ENCODE measurements at regions not wholly inside any gene's neighbourhood (a gene's known extent, or its start where the extent isn't known, plus 50 kb on each side); places are given as distances from the start of the nearest gene placed in this dataset.

DNA sequence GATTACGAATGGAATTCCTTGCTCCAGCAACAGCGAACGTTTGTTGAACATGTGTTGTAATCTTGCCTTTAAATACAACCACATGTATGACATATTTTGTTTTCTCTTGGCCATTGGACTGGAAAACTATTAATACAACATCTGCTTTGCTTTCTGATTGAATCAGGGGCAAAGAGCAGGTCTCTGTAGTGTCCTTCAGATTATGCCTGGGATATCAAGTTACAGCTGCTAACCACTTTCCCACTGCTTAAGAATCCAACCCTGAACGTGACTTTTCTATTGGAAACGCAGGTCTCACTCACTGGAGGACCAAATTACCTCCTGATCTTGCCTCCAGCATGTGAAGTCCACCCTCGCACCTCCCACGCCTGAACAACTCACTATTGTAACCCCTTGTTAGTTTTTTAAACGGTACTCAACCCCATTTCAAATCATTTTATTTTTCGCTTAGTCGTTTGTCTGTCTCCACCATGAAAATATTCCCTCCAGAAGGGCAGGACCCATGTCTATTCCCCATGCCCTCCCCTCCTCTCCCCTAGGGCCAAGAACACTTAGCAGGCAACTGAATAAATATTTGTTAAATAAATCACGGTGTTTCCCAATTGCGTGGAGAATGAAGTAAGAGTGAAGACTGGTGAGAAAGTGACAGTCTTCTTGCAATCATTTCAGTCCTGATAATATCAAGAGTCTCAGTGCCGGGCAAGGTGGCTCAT is 57.4 kb upstream of the MRTFB start:
- Histone ChIP-seq H3K9me3 (ENCODE audit: control insufficient read depth, insufficient read depth, low read depth, low read length) (no peaks in the 10 kb centered on the region), H4K20me1 (ENCODE audit: control insufficient read depth, extremely low read depth, insufficient read depth, low read length) (no peaks in the 10 kb centered on the region), H3K4me3 (replicated peaks in 1 of 4; ENCODE audit: control extremely low read depth in 1 of 4, insufficient read depth in 1 of 4, low read depth in 3 of 4, low read length in 4 of 4) (peak overlapping the region in 2 of 4 experiments; percentile 17 to 28), H3K9ac (ENCODE audit: insufficient read depth, low read length) (peak overlapping the region; percentile 38), H3K27ac (ENCODE audit: insufficient read depth, low read length) (peak overlapping the region; percentile 89), H3K4me1 (ENCODE audit: control insufficient read depth, extremely low read depth, insufficient read depth, low read length) (peaks cover 28% of the 10 kb centered on the region), H3K36me3 (ENCODE audit: control insufficient read depth, insufficient read depth, low read length) (no peaks in the 10 kb centered on the region), H3K27me3 (ENCODE audit: control insufficient read depth, insufficient read depth, low read length) (peaks cover 3% of the 10 kb centered on the region), H3K79me2 (ENCODE audit: control insufficient read depth, insufficient read depth, low read length) (no peaks in the 10 kb centered on the region), H2AFZ (ENCODE audit: low read length) (no peak overlapping the region), H3K4me2 (ENCODE audit: extremely low read depth, insufficient read depth, low read length) (peak overlapping the region; percentile 80)
- TF ChIP-seq, protein P1, sequence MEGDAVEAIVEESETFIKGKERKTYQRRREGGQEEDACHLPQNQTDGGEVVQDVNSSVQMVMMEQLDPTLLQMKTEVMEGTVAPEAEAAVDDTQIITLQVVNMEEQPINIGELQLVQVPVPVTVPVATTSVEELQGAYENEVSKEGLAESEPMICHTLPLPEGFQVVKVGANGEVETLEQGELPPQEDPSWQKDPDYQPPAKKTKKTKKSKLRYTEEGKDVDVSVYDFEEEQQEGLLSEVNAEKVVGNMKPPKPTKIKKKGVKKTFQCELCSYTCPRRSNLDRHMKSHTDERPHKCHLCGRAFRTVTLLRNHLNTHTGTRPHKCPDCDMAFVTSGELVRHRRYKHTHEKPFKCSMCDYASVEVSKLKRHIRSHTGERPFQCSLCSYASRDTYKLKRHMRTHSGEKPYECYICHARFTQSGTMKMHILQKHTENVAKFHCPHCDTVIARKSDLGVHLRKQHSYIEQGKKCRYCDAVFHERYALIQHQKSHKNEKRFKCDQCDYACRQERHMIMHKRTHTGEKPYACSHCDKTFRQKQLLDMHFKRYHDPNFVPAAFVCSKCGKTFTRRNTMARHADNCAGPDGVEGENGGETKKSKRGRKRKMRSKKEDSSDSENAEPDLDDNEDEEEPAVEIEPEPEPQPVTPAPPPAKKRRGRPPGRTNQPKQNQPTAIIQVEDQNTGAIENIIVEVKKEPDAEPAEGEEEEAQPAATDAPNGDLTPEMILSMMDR (conservative IDR thresholded peaks at IDR 0.05 in 1 of 2, IDR thresholded peaks at IDR 0.05 in 1 of 2; ENCODE audit: low read depth in 1 of 2, low read length in 2 of 2) = no peak
- TF ChIP-seq EZH2 (IDR thresholded peaks at IDR 0.05; ENCODE audit: low read length, missing control alignments) = no peak
- peak; percentile 84 to 99 for DNase-seq (ENCODE audit: low read depth in 2 of 2)

DNA sequence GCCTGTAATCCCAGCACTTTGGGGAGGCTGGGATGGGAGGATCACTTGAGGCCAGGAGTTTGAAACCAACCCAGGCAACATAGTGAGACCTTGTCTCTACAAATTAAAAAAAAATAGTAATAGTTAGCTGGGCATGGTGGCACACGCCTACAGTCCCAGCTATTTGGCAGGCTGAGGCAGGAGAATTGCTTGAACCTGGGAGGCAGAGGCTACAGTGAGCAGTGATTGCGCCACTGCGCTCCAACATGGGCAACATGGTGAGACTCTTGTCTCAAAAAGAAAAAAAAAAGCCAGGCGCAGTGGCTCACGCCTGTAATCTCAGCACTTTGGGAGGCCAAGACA is 56.9 kb upstream of the MRTFB start:
- TF ChIP-seq, protein P1 (conservative IDR thresholded peaks at IDR 0.05 in 1 of 2, IDR thresholded peaks at IDR 0.05 in 1 of 2; ENCODE audit: low read depth in 1 of 2, low read length in 2 of 2) = no peak
- no peak for TF ChIP-seq EZH2 (IDR thresholded peaks at IDR 0.05; ENCODE audit: low read length, missing control alignments)
- peak overlapping the region; percentile 80 for H3K4me2 ChIP-seq (ENCODE audit: extremely low read depth, insufficient read depth, low read length)
- H2AFZ ChIP-seq (ENCODE audit: low read length) = no peak overlapping the region
- H3K4me3 ChIP-seq (replicated peaks in 1 of 4; ENCODE audit: control extremely low read depth in 1 of 4, insufficient read depth in 1 of 4, low read depth in 3 of 4, low read length in 4 of 4) = peak overlapping the region in 2 of 4 experiments; percentile 17 to 28
- H3K4me1 ChIP-seq (ENCODE audit: control insufficient read depth, extremely low read depth, insufficient read depth, low read length) = peaks cover 28% of the 10 kb centered on the region
- no peaks in the 10 kb centered on the region for H4K20me1 ChIP-seq (ENCODE audit: control insufficient read depth, extremely low read depth, insufficient read depth, low read length)
- no peak for DNase-seq (ENCODE audit: low read depth in 2 of 2)
- no peaks in the 10 kb centered on the region for H3K36me3 ChIP-seq (ENCODE audit: control insufficient read depth, insufficient read depth, low read length)
- no peaks in the 10 kb centered on the region for H3K9me3 ChIP-seq (ENCODE audit: control insufficient read depth, insufficient read depth, low read depth, low read length)
- no peak overlapping the region for H3K9ac ChIP-seq (ENCODE audit: insufficient read depth, low read length)
- H3K27ac ChIP-seq (ENCODE audit: insufficient read depth, low read length) = peak overlapping the region; percentile 89
- no peaks in the 10 kb centered on the region for H3K79me2 ChIP-seq (ENCODE audit: control insufficient read depth, insufficient read depth, low read length)
- peaks cover 3% of the 10 kb centered on the region for H3K27me3 ChIP-seq (ENCODE audit: control insufficient read depth, insufficient read depth, low read length)

DNA sequence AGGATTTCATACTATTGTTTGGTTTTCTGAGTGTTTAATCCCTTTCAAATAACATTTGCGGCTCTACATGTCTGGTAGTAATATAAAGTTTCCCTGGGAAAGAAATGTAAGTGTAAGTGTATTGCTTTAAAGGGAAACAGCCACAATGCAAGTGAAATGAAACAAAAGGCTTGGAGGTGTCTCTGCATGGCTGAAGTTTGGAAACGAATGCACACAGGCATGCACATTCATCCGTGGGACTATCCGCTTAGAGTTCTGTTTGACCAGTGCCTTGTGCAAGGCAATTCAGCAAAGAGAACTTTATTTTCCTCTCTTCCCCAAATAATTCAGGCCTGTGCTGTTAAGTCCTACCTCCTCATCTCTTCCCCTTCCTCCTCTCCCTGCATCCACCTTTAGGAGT is 56.1 kb upstream of the MRTFB start:
- TF ChIP-seq, protein P1 (conservative IDR thresholded peaks at IDR 0.05 in 1 of 2, IDR thresholded peaks at IDR 0.05 in 1 of 2; ENCODE audit: low read depth in 1 of 2, low read length in 2 of 2) = no peak
- no peak for TF ChIP-seq EZH2 (IDR thresholded peaks at IDR 0.05; ENCODE audit: low read length, missing control alignments)
- Histone ChIP-seq H3K79me2 (ENCODE audit: control insufficient read depth, insufficient read depth, low read length) (no peaks in the 10 kb centered on the region), H3K27me3 (ENCODE audit: control insufficient read depth, insufficient read depth, low read length) (no peaks in the 10 kb centered on the region), H3K4me3 (replicated peaks in 1 of 4; ENCODE audit: control extremely low read depth in 1 of 4, insufficient read depth in 1 of 4, low read depth in 3 of 4, low read length in 4 of 4) (peak overlapping the region in 1 of 4 experiments; percentile 39), H4K20me1 (ENCODE audit: control insufficient read depth, extremely low read depth, insufficient read depth, low read length) (no peaks in the 10 kb centered on the region), H3K36me3 (ENCODE audit: control insufficient read depth, insufficient read depth, low read length) (no peaks in the 10 kb centered on the region), H3K4me1 (ENCODE audit: control insufficient read depth, extremely low read depth, insufficient read depth, low read length) (peaks cover 28% of the 10 kb centered on the region), H3K9ac (ENCODE audit: insufficient read depth, low read length) (no peak overlapping the region), H3K27ac (ENCODE audit: insufficient read depth, low read length) (peak overlapping the region; percentile 37), H2AFZ (ENCODE audit: low read length) (no peak overlapping the region), H3K9me3 (ENCODE audit: control insufficient read depth, insufficient read depth, low read depth, low read length) (no peaks in the 10 kb centered on the region), H3K4me2 (ENCODE audit: extremely low read depth, insufficient read depth, low read length) (peak overlapping the region; percentile 56)
- peak in 1 of 2 donors; percentile 30 for DNase-seq (ENCODE audit: low read depth in 2 of 2)

All from fibroblast of lung (primary cell).